ENCODE measurements at regions not wholly inside any gene's neighbourhood (a gene's known extent, or its start where the extent isn't known, plus 50 kb on each side); places are given as distances from the start of the nearest gene placed in this dataset.

DNA sequence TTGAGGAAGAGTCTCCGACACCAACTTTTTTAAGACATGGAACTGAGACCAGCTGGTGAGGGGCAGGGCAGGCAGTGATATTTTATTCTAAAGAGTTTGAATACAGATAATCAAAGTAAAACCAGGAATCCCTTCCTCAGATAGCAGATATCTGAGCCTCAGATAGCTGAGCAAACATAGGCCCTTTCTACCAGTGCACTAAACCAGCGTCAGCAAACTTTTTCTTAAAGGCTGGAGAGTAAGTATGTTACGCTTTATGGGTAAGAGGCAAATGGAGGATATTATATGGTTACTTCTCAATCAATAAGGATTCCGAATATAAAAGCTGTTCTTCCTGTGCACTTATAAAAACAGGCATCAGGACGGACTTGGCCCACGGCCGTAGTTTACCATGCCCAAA, 73.9 kb downstream of the WNT5A start:
- Histone ChIP-seq H3K27ac (ENCODE audit: low read depth, low read length) (no peak overlapping the region), H3K9me3 (ENCODE audit: low read depth, low read length) (no peaks in the 10 kb centered on the region), H3K36me3 (ENCODE audit: insufficient read depth, low read length) (no peaks in the 10 kb centered on the region), H3K4me1 (ENCODE audit: insufficient read depth, low read length) (peaks cover 28% of the 10 kb centered on the region), H2AFZ (ENCODE audit: low read length) (no peak overlapping the region), H4K20me1 (ENCODE audit: insufficient read depth, low read length) (no peaks in the 10 kb centered on the region), H3K79me2 (ENCODE audit: insufficient read depth, low read length) (no peaks in the 10 kb centered on the region), H3K4me3 (ENCODE audit: insufficient read depth, low read length) (no peak overlapping the region), H3K4me2 (ENCODE audit: insufficient read depth, low read length) (no peak overlapping the region), H3K27me3 (ENCODE audit: insufficient read depth, low read length) (no peaks in the 10 kb centered on the region)
- DNase-seq (ENCODE audit: insufficient read length, low spot score, missing footprints) = no peak
- TF ChIP-seq, protein P1, sequence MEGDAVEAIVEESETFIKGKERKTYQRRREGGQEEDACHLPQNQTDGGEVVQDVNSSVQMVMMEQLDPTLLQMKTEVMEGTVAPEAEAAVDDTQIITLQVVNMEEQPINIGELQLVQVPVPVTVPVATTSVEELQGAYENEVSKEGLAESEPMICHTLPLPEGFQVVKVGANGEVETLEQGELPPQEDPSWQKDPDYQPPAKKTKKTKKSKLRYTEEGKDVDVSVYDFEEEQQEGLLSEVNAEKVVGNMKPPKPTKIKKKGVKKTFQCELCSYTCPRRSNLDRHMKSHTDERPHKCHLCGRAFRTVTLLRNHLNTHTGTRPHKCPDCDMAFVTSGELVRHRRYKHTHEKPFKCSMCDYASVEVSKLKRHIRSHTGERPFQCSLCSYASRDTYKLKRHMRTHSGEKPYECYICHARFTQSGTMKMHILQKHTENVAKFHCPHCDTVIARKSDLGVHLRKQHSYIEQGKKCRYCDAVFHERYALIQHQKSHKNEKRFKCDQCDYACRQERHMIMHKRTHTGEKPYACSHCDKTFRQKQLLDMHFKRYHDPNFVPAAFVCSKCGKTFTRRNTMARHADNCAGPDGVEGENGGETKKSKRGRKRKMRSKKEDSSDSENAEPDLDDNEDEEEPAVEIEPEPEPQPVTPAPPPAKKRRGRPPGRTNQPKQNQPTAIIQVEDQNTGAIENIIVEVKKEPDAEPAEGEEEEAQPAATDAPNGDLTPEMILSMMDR (IDR thresholded peaks at IDR 0.05; ENCODE audit: extremely low read depth, low read depth, low read length) = no peak

DNA sequence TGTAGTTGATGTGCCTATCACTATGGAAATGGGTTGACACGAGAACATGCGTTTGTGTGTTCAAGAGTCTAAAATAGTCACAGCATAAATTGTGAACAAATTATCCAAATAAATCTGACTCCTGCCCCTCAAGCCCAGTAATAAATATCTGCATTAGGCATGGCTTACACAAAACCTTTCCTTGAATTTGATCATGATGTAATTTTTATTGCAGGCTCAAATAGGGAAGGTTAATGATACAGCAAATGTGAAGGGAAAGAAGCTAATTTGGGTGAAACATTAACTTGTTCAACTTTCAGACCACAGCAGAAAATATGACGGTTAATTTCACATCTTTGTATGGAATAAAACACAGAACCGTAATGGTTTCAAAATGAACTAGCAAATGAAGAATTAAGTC, 74.6 kb downstream of the WNT5A start:
- no peak overlapping the region for H3K27ac ChIP-seq (ENCODE audit: low read depth, low read length)
- H3K79me2 ChIP-seq (ENCODE audit: insufficient read depth, low read length) = no peaks in the 10 kb centered on the region
- no peaks in the 10 kb centered on the region for H3K27me3 ChIP-seq (ENCODE audit: insufficient read depth, low read length)
- H3K4me1 ChIP-seq (ENCODE audit: insufficient read depth, low read length) = peaks cover 30% of the 10 kb centered on the region
- DNase-seq (ENCODE audit: insufficient read length, low spot score, missing footprints) = no peak
- TF ChIP-seq, protein P1 (IDR thresholded peaks at IDR 0.05; ENCODE audit: extremely low read depth, low read depth, low read length) = no peak
- no peak overlapping the region for H3K4me2 ChIP-seq (ENCODE audit: insufficient read depth, low read length)
- no peaks in the 10 kb centered on the region for H4K20me1 ChIP-seq (ENCODE audit: insufficient read depth, low read length)
- no peak overlapping the region for H3K4me3 ChIP-seq (ENCODE audit: insufficient read depth, low read length)
- no peaks in the 10 kb centered on the region for H3K9me3 ChIP-seq (ENCODE audit: low read depth, low read length)
- H2AFZ ChIP-seq (ENCODE audit: low read length) = no peak overlapping the region
- H3K36me3 ChIP-seq (ENCODE audit: insufficient read depth, low read length) = no peaks in the 10 kb centered on the region

DNA sequence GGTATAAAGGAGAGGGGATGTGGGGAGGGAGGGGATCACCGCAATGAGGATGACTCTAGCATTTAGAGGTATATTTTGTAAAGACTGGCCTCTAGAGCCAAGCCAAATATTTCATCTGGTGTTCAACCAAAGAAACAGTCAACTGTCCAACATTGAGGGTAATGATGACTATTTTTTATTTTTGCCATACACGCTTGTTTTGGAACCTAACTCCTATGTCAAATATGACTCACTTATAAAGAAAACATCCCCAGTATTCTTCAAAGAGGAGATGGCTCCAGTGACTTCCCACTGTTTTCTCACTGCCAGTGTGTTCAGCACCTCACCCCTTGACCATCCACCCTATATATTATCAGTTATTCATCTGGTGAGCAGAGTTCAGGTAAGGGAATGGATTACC, 77.3 kb downstream of the WNT5A start:
- H3K36me3 ChIP-seq (ENCODE audit: insufficient read depth, low read length) = no peaks in the 10 kb centered on the region
- H3K27ac ChIP-seq (ENCODE audit: low read depth, low read length) = peak overlapping the region; percentile 65
- no peak overlapping the region for H2AFZ ChIP-seq (ENCODE audit: low read length)
- H3K27me3 ChIP-seq (ENCODE audit: insufficient read depth, low read length) = no peaks in the 10 kb centered on the region
- TF ChIP-seq, protein P1 (IDR thresholded peaks at IDR 0.05; ENCODE audit: extremely low read depth, low read depth, low read length) = no peak
- DNase-seq (ENCODE audit: insufficient read length, low spot score, missing footprints) = no peak
- no peak overlapping the region for H3K4me3 ChIP-seq (ENCODE audit: insufficient read depth, low read length)
- peaks cover 30% of the 10 kb centered on the region for H3K4me1 ChIP-seq (ENCODE audit: insufficient read depth, low read length)
- no peaks in the 10 kb centered on the region for H4K20me1 ChIP-seq (ENCODE audit: insufficient read depth, low read length)
- peaks cover 4% of the 10 kb centered on the region for H3K9me3 ChIP-seq (ENCODE audit: low read depth, low read length)
- H3K79me2 ChIP-seq (ENCODE audit: insufficient read depth, low read length) = no peaks in the 10 kb centered on the region
- peak overlapping the region; percentile 28 for H3K4me2 ChIP-seq (ENCODE audit: insufficient read depth, low read length)

DNA sequence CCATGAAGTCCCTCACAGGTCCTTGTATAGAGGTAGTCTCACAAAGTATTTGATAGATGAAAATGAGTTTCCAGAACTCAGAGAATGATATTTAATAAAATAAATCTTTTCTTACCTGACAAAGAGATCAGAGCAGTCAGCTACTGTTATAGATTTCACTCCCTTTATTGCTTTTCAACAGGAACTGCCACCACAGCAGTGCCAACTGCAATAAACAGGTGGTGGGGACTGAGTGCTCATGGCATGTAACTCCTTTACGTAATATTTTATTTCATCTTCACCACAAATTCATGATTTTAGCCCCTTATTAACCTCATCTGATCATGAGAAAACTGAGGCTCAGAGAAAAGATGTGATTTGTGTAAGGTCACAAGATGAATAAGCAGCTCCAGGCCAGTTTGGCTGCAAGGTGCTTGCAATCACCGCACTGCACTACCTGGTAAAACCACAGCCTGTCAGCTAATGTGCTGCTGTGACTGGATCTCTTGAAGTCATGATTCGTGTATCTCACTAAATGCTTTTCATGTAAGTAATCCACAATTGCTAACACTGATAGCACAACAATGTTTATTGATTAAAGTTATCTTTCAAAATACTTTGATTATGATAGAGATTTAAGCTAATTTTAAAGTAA, 78.8 kb downstream of the WNT5A start:
- Histone ChIP-seq H3K4me2 (ENCODE audit: insufficient read depth, low read length) (no peak overlapping the region), H4K20me1 (ENCODE audit: insufficient read depth, low read length) (no peaks in the 10 kb centered on the region), H3K36me3 (ENCODE audit: insufficient read depth, low read length) (no peaks in the 10 kb centered on the region), H3K4me1 (ENCODE audit: insufficient read depth, low read length) (peaks cover 32% of the 10 kb centered on the region), H2AFZ (ENCODE audit: low read length) (no peak overlapping the region), H3K27me3 (ENCODE audit: insufficient read depth, low read length) (no peaks in the 10 kb centered on the region), H3K79me2 (ENCODE audit: insufficient read depth, low read length) (no peaks in the 10 kb centered on the region), H3K27ac (ENCODE audit: low read depth, low read length) (no peak overlapping the region), H3K4me3 (ENCODE audit: insufficient read depth, low read length) (no peak overlapping the region), H3K9me3 (ENCODE audit: low read depth, low read length) (peaks cover 4% of the 10 kb centered on the region)
- no peak for DNase-seq (ENCODE audit: insufficient read length, low spot score, missing footprints)
- TF ChIP-seq, protein P1 (IDR thresholded peaks at IDR 0.05; ENCODE audit: extremely low read depth, low read depth, low read length) = no peak
